ENCODE measurements at regions not wholly inside any gene's neighbourhood (a gene's known extent, or its start where the extent isn't known, plus 50 kb on each side); places are given as distances from the start of the nearest gene placed in this dataset.

- TF ChIP-seq PHF8 (conservative IDR thresholded peaks at IDR 0.05; ENCODE audit: low read depth, low read length) (no peak), SP1 (IDR thresholded peaks at IDR 0.05; ENCODE audit: low read depth, low read length) (no peak), SIX5 (IDR thresholded peaks at IDR 0.05; ENCODE audit: low read depth, low read length) (no peak), GTF2F1 (IDR thresholded peaks at IDR 0.05; ENCODE audit: borderline replicate concordance, low read depth, low read length) (no peak), CHD1 (IDR thresholded peaks at IDR 0.05; ENCODE audit: low read depth, low read length) (no peak), MAFK (IDR thresholded peaks at IDR 0.05; ENCODE audit: low read depth, low read length) (no peak), BACH1 (IDR thresholded peaks at IDR 0.05; ENCODE audit: low read length) (no peak)
- no peak overlapping the region for H4K5ac ChIP-seq (ENCODE audit: insufficient read length, low read depth, low read length)
- H3K23ac ChIP-seq (ENCODE audit: insufficient read length) = no peak overlapping the region
- no peak overlapping the region for H4K91ac ChIP-seq (replicated peaks; ENCODE audit: insufficient read length, low read length)
- H2AK5ac ChIP-seq (ENCODE audit: low read depth, low read length) = no peak overlapping the region
- no peak overlapping the region for H2BK15ac ChIP-seq (ENCODE audit: low read length)
- no peak overlapping the region for H3K56ac ChIP-seq (replicated peaks; ENCODE audit: insufficient read length, low read depth, low read length)
- no peaks in the 10 kb centered on the region for H3K79me1 ChIP-seq (ENCODE audit: low read depth, low read length)
- H3K4me3 ChIP-seq (ENCODE audit: extremely low read depth in 1 of 4, insufficient read depth in 2 of 4, low read depth in 3 of 4, low read length in 4 of 4) = no peak overlapping the region
- no peak overlapping the region for H3K27ac ChIP-seq (ENCODE audit: low read depth, low read length)
- no peak overlapping the region for H3K4ac ChIP-seq (replicated peaks; ENCODE audit: insufficient read length, low read depth, low read length)
- ChIA-PET POLR2A (ENCODE audit: partially characterized antibody) (no interaction called here), CTCF (ENCODE audit: partially characterized antibody) (no interaction called here)
- no peak overlapping the region for H3K14ac ChIP-seq (ENCODE audit: insufficient read length)
- H2BK5ac ChIP-seq (ENCODE audit: low read depth, low read length) = no peak overlapping the region
- H4K8ac ChIP-seq (ENCODE audit: extremely low read depth, insufficient read depth, low read length) = no peak overlapping the region
- H3K79me2 ChIP-seq (ENCODE audit: control insufficient read depth in 1 of 2, insufficient read depth in 2 of 2, low read length in 2 of 2) = no peaks in the 10 kb centered on the region
- H2BK12ac ChIP-seq (ENCODE audit: low read depth, low read length) = no peak overlapping the region
- no peaks in the 10 kb centered on the region for H4K20me1 ChIP-seq (replicated peaks in 1 of 2; ENCODE audit: control insufficient read depth in 1 of 2, insufficient read depth in 2 of 2, low read length in 2 of 2)
- H3K4me2 ChIP-seq (ENCODE audit: insufficient read depth in 1 of 2, low read depth in 2 of 2, low read length in 2 of 2) = no peak overlapping the region
- no peak for FAIRE-seq
- DNase-seq (ENCODE audit: low read depth in 1 of 2, low spot score in 2 of 2) = no peak
- H2BK20ac ChIP-seq (ENCODE audit: low read length) = no peak overlapping the region
- 95% methylated on average over 2 of the region's 2 CpGs; no CpG with 5 or more reads in 1 of the 2 experiments for WGBS, 2 experiments (ENCODE audit: extremely low coverage in 1 of 2, insufficient coverage in 1 of 2, insufficient read length in 1 of 2, insufficient replicate concordance in 2 of 2, low coverage in 1 of 2, low lambda C conversion rate in 2 of 2, missing lambda C conversion rate in 1 of 2)
- H2BK120ac ChIP-seq (replicated peaks; ENCODE audit: low read depth, low read length) = no peak overlapping the region
- no peaks in the 10 kb centered on the region for H3K23me2 ChIP-seq (ENCODE audit: low read depth, low read length)
- no peaks in the 10 kb centered on the region for H3K27me3 ChIP-seq (replicated peaks in 1 of 4; ENCODE audit: control insufficient read depth in 3 of 4, extremely low read depth in 1 of 4, insufficient read depth in 3 of 4, low read length in 3 of 4)
- H3K9me3 ChIP-seq (ENCODE audit: insufficient read depth in 2 of 2, low read depth in 1 of 2, low read length in 1 of 2) = no peaks in the 10 kb centered on the region
- no peak overlapping the region for H2AFZ ChIP-seq (ENCODE audit: low read length)
- no peak overlapping the region for H3K18ac ChIP-seq (ENCODE audit: extremely low read depth, low read length)
- H3K9ac ChIP-seq (replicated peaks in 1 of 4; ENCODE audit: extremely low read depth in 1 of 4, low read depth in 3 of 4, low read length in 3 of 4) = no peak overlapping the region
- no peaks in the 10 kb centered on the region for H3K36me3 ChIP-seq (ENCODE audit: control insufficient read depth in 2 of 4, insufficient read depth in 4 of 4, low read length in 3 of 4)
- no peaks in the 10 kb centered on the region for H3K4me1 ChIP-seq (replicated peaks in 1 of 4; ENCODE audit: control insufficient read depth in 3 of 4, insufficient read depth in 4 of 4, low read length in 3 of 4)
These were observed 180.6 kb upstream of the JUN start for GRCh38 chr1:58964428-58964827.

All from H1 (cell line).